Smooth muscle cell (in vitro differentiated cells): ENCODE measurements at regions not wholly inside any gene's neighbourhood (a gene's known extent, or its start where the extent isn't known, plus 50 kb on each side); places are given as distances from the start of the nearest gene placed in this dataset.

Experiments used
- DNase-seq: peaks from one replicate; lab custom pipeline; 2025; ENCODE audit not compliant: unreplicated experiment; lab: John Stamatoyannopoulos, UW
- H2AFZ ChIP-seq: fragments of 200-600 bp; sonication (generic); 2 replicates; pipeline ENCODE4 v1.6.0; 2016; ENCODE audit warnings: antibody characterized with exemption, low read depth, mild to moderate bottlenecking
- H3F3A ChIP-seq: fragments of 200-600 bp; sonication (generic); 2 replicates; pipeline ENCODE4 v1.6.0; 2017; ENCODE audit warnings: antibody characterized with exemption, low read depth
- H3K27ac ChIP-seq: fragments of 200-600 bp; sonication (generic); 2 replicates; pipeline ENCODE4 v1.5.1; 2016; ENCODE audit warnings: low read depth, mild to moderate bottlenecking
- H3K27me3 ChIP-seq: fragments of 200-600 bp; sonication (generic); 2 replicates; pipeline ENCODE4 v1.6.1; 2016; ENCODE audit warnings: low read depth, mild to moderate bottlenecking
- H3K36me3 ChIP-seq: fragments of 200-600 bp; sonication (generic); 2 replicates; pipeline ENCODE4 v1.5.1; 2016; ENCODE audit warnings: low read depth
- H3K4me1 ChIP-seq: fragments of 200-600 bp; sonication (generic); 2 replicates; pipeline ENCODE4 v1.5.1; 2016; ENCODE audit warnings: low read depth
- H3K4me2 ChIP-seq: fragments of 200-600 bp; sonication (generic); 2 replicates; pipeline ENCODE4 v1.6.0; 2016; ENCODE audit warnings: mild to moderate bottlenecking
- H3K4me3 ChIP-seq: fragments of 200-600 bp; sonication (generic); 2 replicates; pipeline ENCODE4 v1.5.1; 2016; ENCODE audit warnings: mild to moderate bottlenecking
- H3K79me2 ChIP-seq: fragments of 200-600 bp; sonication (generic); 2 replicates; pipeline ENCODE4 v1.6.0; 2016; ENCODE audit warnings: low read depth, mild to moderate bottlenecking
- H3K9ac ChIP-seq: fragments of 200-600 bp; sonication (generic); 2 replicates; pipeline ENCODE4 v1.6.0; 2016; ENCODE audit warnings: low read depth
- H3K9me3 ChIP-seq: fragments of 200-600 bp; sonication (generic); replicated peaks from 2 replicates; pipeline ENCODE4 v1.5.1; 2016; ENCODE audit warnings: low read depth
- H4K20me1 ChIP-seq: fragments of 200-600 bp; sonication (generic); 2 replicates; pipeline ENCODE4 v1.6.0; 2016; ENCODE audit warnings: low read depth
- CTCF ChIP-seq: fragments of 200-600 bp; sonication (generic); IDR thresholded peaks from 2 replicates; pipeline ENCODE4 v1.5.1; 2017; ENCODE audit warnings: borderline replicate concordance, mild to moderate bottlenecking, antibody characterized with exemption; ENCODE audit not compliant: insufficient read depth, poor library complexity, severe bottlenecking
- WGBS: methylation state at CpG from one replicate; pipeline ENCODE4 v1.1.7; 2016; ENCODE audit warnings: low lambda C conversion rate; 5-methylcytosine and 5-hydroxymethylcytosine counted together

- Histone ChIP-seq H3K27ac (no peak overlapping the region), H3K79me2 (no peaks in the 10 kb centered on the region), H3K27me3 (no peaks in the 10 kb centered on the region), H3K4me2 (no peak overlapping the region), H3K9me3 (no peaks in the 10 kb centered on the region), H3F3A (no peaks in the 10 kb centered on the region), H3K9ac (no peak overlapping the region), H4K20me1 (no peaks in the 10 kb centered on the region), H3K36me3 (no peaks in the 10 kb centered on the region), H2AFZ (no peak overlapping the region), H3K4me3 (no peak overlapping the region), H3K4me1 (no peaks in the 10 kb centered on the region)
- no peak for TF ChIP-seq CTCF
- no peak for DNase-seq
- WGBS, result 89% methylated on average over 1 of the region's 1 CpG
Observed at GRCh38 chr5:29309359-29309758, 1884.1 kb upstream of the CDH6 start.

DNA sequence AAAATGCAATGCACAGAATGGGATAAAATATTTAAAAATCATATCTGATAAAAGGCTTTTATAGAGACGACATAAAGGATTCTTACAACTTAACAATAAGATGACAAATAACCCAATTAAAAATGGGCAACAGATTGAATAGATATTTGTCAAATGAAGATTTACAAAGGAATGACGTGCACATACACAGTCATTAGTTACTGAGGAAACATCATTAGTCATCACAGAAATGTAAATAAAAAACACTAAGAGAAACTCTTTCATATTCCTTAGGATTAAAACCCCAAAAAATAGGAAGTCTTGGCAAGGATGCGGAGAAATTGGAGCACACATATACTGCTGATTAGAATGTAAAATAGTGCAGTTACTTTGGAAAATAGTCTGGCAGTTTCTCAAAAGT, 1886.0 kb upstream of the CDH6 start:
- H3K36me3 ChIP-seq, result no peaks in the 10 kb centered on the region
- H3F3A ChIP-seq, result no peaks in the 10 kb centered on the region
- WGBS, result 82% methylated on average over 3 of the region's 3 CpGs
- no peaks in the 10 kb centered on the region for H3K4me1 ChIP-seq
- H3K79me2 ChIP-seq, result no peaks in the 10 kb centered on the region
- no peaks in the 10 kb centered on the region for H4K20me1 ChIP-seq
- no peak overlapping the region for H3K4me2 ChIP-seq
- H3K9ac ChIP-seq, result no peak overlapping the region
- TF ChIP-seq CTCF, result no peak
- H3K27ac ChIP-seq, result no peak overlapping the region
- H3K27me3 ChIP-seq, result no peaks in the 10 kb centered on the region
- no peaks in the 10 kb centered on the region for H3K9me3 ChIP-seq
- no peak overlapping the region for H2AFZ ChIP-seq
- no peak overlapping the region for H3K4me3 ChIP-seq
- DNase-seq, result no peak

DNA sequence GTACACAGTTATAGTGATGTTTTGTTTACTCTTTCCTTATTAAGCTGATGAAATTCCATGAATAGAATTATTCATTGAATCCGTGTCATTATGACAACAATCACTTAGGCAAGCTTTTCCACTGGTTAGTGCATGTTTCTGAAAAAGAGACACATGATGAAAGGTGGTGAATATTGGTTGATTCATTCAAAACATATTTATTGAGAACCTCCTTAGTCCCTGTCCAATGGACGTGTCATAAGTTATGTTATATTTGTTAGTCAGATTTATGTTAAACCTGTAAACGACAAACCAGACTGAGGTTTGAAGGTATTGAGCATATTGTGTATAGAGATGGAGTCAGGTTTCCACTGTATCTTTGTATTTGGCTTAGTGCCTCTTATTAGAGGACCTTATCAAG, 1888.9 kb upstream of the CDH6 start:
- no peak for TF ChIP-seq CTCF
- no peaks in the 10 kb centered on the region for H3K9me3 ChIP-seq
- no peak overlapping the region for H3K4me2 ChIP-seq
- H3K9ac ChIP-seq, result no peak overlapping the region
- H3K79me2 ChIP-seq, result no peaks in the 10 kb centered on the region
- H3K36me3 ChIP-seq, result no peaks in the 10 kb centered on the region
- H3F3A ChIP-seq, result no peaks in the 10 kb centered on the region
- H3K27ac ChIP-seq, result no peak overlapping the region
- no peak for DNase-seq
- no peak overlapping the region for H3K4me3 ChIP-seq
- H3K27me3 ChIP-seq, result no peaks in the 10 kb centered on the region
- no peak overlapping the region for H2AFZ ChIP-seq
- WGBS, result 89% methylated on average over 3 of the region's 3 CpGs
- H4K20me1 ChIP-seq, result no peaks in the 10 kb centered on the region
- no peaks in the 10 kb centered on the region for H3K4me1 ChIP-seq

DNA sequence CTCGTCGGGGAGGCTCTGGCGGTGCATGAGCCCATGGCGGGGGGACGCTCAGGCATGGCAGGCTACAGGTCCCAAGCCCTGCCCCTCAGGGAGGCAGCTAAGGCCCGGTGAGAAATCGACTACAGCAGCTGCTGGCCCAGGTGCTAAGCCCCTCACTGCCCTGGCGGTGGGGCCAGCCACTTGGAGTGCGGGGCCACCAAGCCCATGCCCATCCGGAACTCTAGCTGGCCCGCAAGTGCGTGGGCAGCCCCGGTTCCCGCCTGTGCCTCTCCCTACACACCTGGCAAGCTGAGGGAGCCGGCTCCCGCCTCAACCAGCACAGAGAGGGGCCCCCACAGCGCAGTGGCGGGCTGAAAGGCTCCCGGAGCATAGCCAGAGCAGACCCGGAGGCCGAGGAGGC, 1896.9 kb upstream of the CDH6 start:
- Histone ChIP-seq H3K4me3 (no peak overlapping the region), H3K36me3 (no peaks in the 10 kb centered on the region), H3K27me3 (no peaks in the 10 kb centered on the region), H2AFZ (no peak overlapping the region), H3K4me1 (no peaks in the 10 kb centered on the region), H4K20me1 (no peaks in the 10 kb centered on the region), H3K27ac (no peak overlapping the region), H3K79me2 (no peaks in the 10 kb centered on the region), H3K4me2 (no peak overlapping the region), H3K9ac (no peak overlapping the region), H3F3A (no peaks in the 10 kb centered on the region), H3K9me3 (no peaks in the 10 kb centered on the region)
- no peak for DNase-seq
- no peak for TF ChIP-seq CTCF
- WGBS, result 94% methylated on average over 20 of the region's 21 CpGs
